ENCODE measurements at regions not wholly inside any gene's neighbourhood (a gene's known extent, or its start where the extent isn't known, plus 50 kb on each side); places are given as distances from the start of the nearest gene placed in this dataset.

GRCh38 chr2:172364261-172364660 lies 63.1 kb upstream of the ITGA6 start:
- intact Hi-C loops (cut with micrococcal nuclease; ENCODE audit: unreplicated experiment): no loop called here
- Histone ChIP-seq H3K79me2 (ENCODE audit: insufficient read depth, low read depth, low read length) (no peaks in the 10 kb centered on the region), H3K27ac (ENCODE audit: low read depth, low read length, poor library complexity, severe bottlenecking) (no peak overlapping the region), H4K20me1 (ENCODE audit: insufficient read depth, low read length) (no peaks in the 10 kb centered on the region), H3K4me2 (ENCODE audit: low read length) (no peak overlapping the region), H3K9me2 (ENCODE audit: insufficient read depth, low read length) (no peaks in the 10 kb centered on the region), H3K36me3 (ENCODE audit: insufficient read depth, low read length) (no peaks in the 10 kb centered on the region), H3K4me1 (ENCODE audit: insufficient read depth, low read length, poor library complexity, severe bottlenecking) (no peaks in the 10 kb centered on the region), H3K4me3 (ENCODE audit: low read depth, low read length, poor library complexity, severe bottlenecking) (no peak overlapping the region), H2AFZ (ENCODE audit: low read length) (no peak overlapping the region), H3K9me3 (ENCODE audit: low read length) (no peaks in the 10 kb centered on the region)
- ChIA-PET CTCF (ENCODE audit: unreplicated experiment) (no interaction called here), POLR2A (interaction anchor here (0.5 kb wide), 1 partner anchor 286 kb away, joined by 3 read pairs; no protein-coding TSS in a partner anchor)
- BruUV-seq (replicated peaks): no TSS peak
- no peak for DNase-seq (ENCODE audit: low spot score)
- TF ChIP-seq CTCF (conservative IDR thresholded peaks at IDR 0.05; ENCODE audit: low read length): no peak
- TF ChIP-seq EZH2phosphoT487 (IDR thresholded peaks at IDR 0.05; ENCODE audit: borderline replicate concordance, low read depth, low read length): no peak

GRCh38 chr2:172366596-172367150 lies 60.7 kb upstream of the ITGA6 start:
- Histone ChIP-seq H3K36me3 (ENCODE audit: insufficient read depth, low read length) (no peaks in the 10 kb centered on the region), H3K9me2 (ENCODE audit: insufficient read depth, low read length) (no peaks in the 10 kb centered on the region), H3K9me3 (ENCODE audit: low read length) (no peaks in the 10 kb centered on the region), H3K27ac (ENCODE audit: low read depth, low read length, poor library complexity, severe bottlenecking) (no peak overlapping the region), H3K79me2 (ENCODE audit: insufficient read depth, low read depth, low read length) (no peaks in the 10 kb centered on the region), H3K4me1 (ENCODE audit: insufficient read depth, low read length, poor library complexity, severe bottlenecking) (no peaks in the 10 kb centered on the region), H3K4me2 (ENCODE audit: low read length) (no peak overlapping the region), H3K4me3 (ENCODE audit: low read depth, low read length, poor library complexity, severe bottlenecking) (no peak overlapping the region), H2AFZ (ENCODE audit: low read length) (no peak overlapping the region), H4K20me1 (ENCODE audit: insufficient read depth, low read length) (no peaks in the 10 kb centered on the region)
- intact Hi-C loops (cut with micrococcal nuclease; ENCODE audit: unreplicated experiment): no loop called here
- DNase-seq (ENCODE audit: low spot score): no peak
- BruUV-seq (replicated peaks): no TSS peak
- TF ChIP-seq EZH2phosphoT487 (IDR thresholded peaks at IDR 0.05; ENCODE audit: borderline replicate concordance, low read depth, low read length) (no peak), CTCF (conservative IDR thresholded peaks at IDR 0.05; ENCODE audit: low read length) (no peak)
- POLR2A ChIA-PET: no interaction called here
- CTCF ChIA-PET (ENCODE audit: unreplicated experiment): no interaction called here

- Histone ChIP-seq H3K79me2 (ENCODE audit: insufficient read depth, low read depth, low read length) (no peaks in the 10 kb centered on the region), H3K4me3 (ENCODE audit: low read depth, low read length, poor library complexity, severe bottlenecking) (no peak overlapping the region), H3K4me1 (ENCODE audit: insufficient read depth, low read length, poor library complexity, severe bottlenecking) (no peaks in the 10 kb centered on the region), H3K36me3 (ENCODE audit: insufficient read depth, low read length) (no peaks in the 10 kb centered on the region), H3K27ac (ENCODE audit: low read depth, low read length, poor library complexity, severe bottlenecking) (no peak overlapping the region), H3K9me2 (ENCODE audit: insufficient read depth, low read length) (no peaks in the 10 kb centered on the region), H3K4me2 (ENCODE audit: low read length) (no peak overlapping the region), H4K20me1 (ENCODE audit: insufficient read depth, low read length) (no peaks in the 10 kb centered on the region), H2AFZ (ENCODE audit: low read length) (no peak overlapping the region), H3K9me3 (ENCODE audit: low read length) (no peaks in the 10 kb centered on the region)
- TF ChIP-seq EZH2phosphoT487 (IDR thresholded peaks at IDR 0.05; ENCODE audit: borderline replicate concordance, low read depth, low read length) (no peak), CTCF (conservative IDR thresholded peaks at IDR 0.05; ENCODE audit: low read length) (no peak)
- DNase-seq (ENCODE audit: low spot score): no peak
- BruUV-seq (replicated peaks): no TSS peak
- ChIA-PET CTCF (ENCODE audit: unreplicated experiment) (no interaction called here), POLR2A (interaction anchor here (0.7 kb wide), 1 partner anchor 35 kb away, joined by 3 read pairs; no protein-coding TSS in a partner anchor)
- intact Hi-C loops (cut with micrococcal nuclease; ENCODE audit: unreplicated experiment): no loop called here
Observed at GRCh38 chr2:172370821-172371455, 56.4 kb upstream of the ITGA6 start.
